Urinary bladder (tissue), 3 donors: ENCODE measurements at regions not wholly inside any gene's neighbourhood (a gene's known extent, or its start where the extent isn't known, plus 50 kb on each side); places are given as distances from the start of the nearest gene placed in this dataset.
"Not testable (repeated sequence)": the region's sequence is repeated elsewhere in the genome, so short reads cannot be mapped to it uniquely, and the experiment has no call there.

ENCODE experiments used
- DNase-seq: peaks from one replicate; pipeline ENCODE4 v3.0.0-alpha.2; 2015; ENCODE audit errors: extremely low spot score
- H3K27ac ChIP-seq: one replicate; pipeline ENCODE4 v1.5.1; 2013; ENCODE audit warnings: low read depth, mild to moderate bottlenecking, moderate library complexity
- H3K36me3 ChIP-seq: one replicate; pipeline ENCODE4 v1.6.1; 2013; ENCODE audit warnings: mild to moderate bottlenecking, moderate library complexity; ENCODE audit not compliant: insufficient read depth
- H3K4me1 ChIP-seq: one replicate; pipeline ENCODE4 v1.6.1; 2013; ENCODE audit warnings: mild to moderate bottlenecking, moderate library complexity; ENCODE audit not compliant: insufficient read depth
- H3K4me3 ChIP-seq: one replicate; pipeline ENCODE4 v1.5.1; 2013; ENCODE audit warnings: low read depth, low read length
- WGBS: extraction: QIAGEN DNeasy Blood & Tissue Kit; methylation state at CpG from one replicate; pipeline ENCODE4 v1.1.7; 2013; 5-methylcytosine and 5-hydroxymethylcytosine counted together
- donor health status: healthy with polysubstance abuse.
- donor health status: healthy.

DNA sequence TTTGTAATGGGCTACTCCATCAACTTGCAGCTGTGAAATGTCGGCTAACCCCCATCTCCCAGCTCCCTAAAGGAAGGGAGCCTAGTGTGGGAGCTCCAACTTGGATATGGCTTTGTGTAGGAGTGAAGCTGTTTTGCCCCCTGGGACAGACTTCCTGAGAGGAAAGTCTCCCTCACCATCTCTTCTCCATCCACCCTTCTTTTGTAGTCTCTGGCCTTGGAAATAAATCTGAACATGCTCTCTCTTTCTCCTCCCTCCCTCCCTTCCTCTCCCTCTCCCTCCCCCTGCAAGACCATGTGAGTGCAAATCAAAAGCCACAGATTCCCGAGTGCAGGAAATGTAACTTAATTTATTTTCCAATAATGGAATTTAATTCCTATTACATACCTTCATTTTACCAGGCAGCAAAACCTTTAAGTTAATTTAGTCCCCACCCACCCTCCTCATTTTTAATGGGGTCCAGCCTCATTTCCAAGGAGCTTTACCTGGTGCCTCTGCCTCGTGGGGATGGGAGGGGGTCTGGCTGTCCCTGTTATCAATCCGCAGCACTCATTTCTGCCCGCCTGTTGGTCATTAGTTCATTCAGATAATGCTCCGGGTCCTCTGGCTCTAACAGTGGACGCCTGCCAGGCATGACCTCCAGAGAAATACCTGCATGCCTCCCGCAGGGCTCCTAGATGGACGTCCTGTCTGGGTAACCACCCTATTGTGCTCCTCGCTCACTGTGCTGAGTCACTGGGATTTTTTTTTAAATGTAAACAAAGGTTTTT lies 122.9 kb upstream of the TAF11L2 start:
- DNase-seq: no peak
- Histone ChIP-seq H3K4me3 (no peak overlapping the region), H3K36me3 (no peaks in the 10 kb centered on the region), H3K27ac (no peak overlapping the region), H3K4me1 (no peaks in the 10 kb centered on the region)
- 71% methylated on average over 10 of the region's 10 CpGs for WGBS

DNA sequence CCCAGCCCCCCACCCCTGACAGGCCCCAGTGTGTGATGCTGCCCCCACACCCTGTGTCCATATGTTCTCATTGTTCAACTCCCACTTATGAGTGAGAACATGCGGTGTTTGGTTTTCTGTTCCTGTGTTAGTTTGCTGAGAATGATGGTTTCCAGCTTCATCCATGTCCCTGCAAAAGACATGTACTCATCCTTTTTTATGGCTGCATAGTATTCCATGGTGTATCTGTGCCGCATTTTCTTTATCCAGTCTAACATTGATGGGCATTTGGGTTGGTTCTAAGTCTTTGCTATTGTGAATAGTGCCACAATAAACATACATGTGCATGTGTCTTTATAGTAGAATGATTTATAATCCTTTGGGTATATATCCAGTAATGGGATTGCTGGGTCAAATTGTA lies 122.1 kb upstream of the TAF11L2 start:
- H3K4me1 ChIP-seq, H3K27ac ChIP-seq: not testable (repeated sequence)
- WGBS: 97% methylated on average over 2 of the region's 2 CpGs

DNA sequence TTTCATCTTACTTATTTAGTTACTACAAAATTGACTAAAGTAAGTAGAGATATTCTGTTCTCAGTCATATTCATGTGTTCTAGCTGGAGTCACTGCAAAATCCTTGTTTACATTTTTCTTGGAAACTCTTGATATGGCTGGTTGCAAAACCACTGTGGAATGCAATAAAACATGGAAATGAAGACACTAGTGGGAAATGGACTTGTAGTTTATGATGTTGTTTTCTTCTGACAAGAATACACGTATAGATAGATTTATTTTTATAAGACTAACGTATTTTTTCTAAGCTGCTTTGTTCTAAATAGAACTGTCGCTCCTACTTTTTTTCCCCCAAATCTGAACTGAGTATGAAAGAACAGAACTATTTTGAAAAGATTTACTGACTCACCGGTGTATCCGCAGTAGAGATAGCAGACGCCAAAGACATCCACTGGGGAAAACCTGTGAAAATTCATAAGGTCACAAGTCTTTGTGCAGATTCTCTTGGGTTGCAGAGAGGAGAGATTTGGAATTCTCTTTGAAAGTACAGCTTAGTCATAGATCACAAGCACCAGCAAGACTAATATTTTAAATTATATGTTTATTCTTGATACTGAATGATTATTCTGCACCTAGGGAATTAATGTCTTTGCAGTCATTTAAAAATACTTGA lies 119.6 kb upstream of the TAF11L2 start:
- 20% methylated on average over 6 of the region's 6 CpGs for WGBS
- no peak for DNase-seq

More for the DNA sequence above, 122.1 kb upstream of the TAF11L2 start:
- not testable (repeated sequence) for DNase-seq, H3K36me3 ChIP-seq, H3K4me3 ChIP-seq

DNA sequence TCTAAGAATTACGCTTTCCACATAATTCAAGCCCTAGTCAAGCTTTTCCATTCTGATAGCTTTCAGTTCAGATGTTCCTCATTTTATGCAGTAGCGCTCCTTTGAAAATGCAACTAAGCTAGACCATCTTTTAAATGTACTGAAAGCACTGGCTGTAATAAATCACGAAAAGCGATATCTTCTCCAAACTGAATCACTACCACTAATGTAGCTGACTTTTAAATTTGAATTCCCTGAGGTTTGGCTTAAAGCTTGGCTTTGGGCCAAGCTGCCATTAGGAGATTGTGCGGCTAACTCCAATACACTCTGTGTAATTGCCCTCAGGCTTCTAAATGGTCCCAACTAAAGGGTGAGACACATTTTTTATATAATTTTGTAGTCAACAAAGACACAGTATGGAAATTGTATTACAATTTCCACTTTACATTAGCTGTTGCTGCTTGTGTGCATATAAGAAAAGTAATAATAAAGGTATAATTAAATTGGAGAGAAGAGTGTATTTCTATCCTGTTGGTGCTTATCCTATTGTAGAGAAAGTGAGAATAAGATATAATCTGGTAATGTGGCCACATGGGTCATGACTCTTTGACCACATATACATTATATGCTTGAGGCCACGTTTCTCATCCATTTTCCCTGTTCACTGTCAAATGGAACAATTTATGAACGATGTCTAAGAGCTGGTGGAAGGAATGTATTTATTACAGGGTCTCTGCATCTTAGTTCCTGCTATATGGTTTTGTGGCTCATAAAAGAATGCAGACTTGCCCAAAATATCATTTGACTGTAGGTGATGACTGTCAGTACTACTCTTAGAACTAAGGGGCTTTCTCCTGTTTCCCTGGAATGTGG lies 118.7 kb upstream of the TAF11L2 start:
- no peak overlapping the region for H3K27ac ChIP-seq
- no peaks in the 10 kb centered on the region for H3K36me3 ChIP-seq
- 44% methylated on average over 7 of the region's 7 CpGs for WGBS
- no peaks in the 10 kb centered on the region for H3K4me1 ChIP-seq
- DNase-seq: no peak
- no peak overlapping the region for H3K4me3 ChIP-seq

More for the DNA sequence above, 119.6 kb upstream of the TAF11L2 start:
- Histone ChIP-seq H3K4me1 (no peaks in the 10 kb centered on the region), H3K4me3 (no peak overlapping the region), H3K36me3 (no peaks in the 10 kb centered on the region), H3K27ac (no peak overlapping the region)

DNA sequence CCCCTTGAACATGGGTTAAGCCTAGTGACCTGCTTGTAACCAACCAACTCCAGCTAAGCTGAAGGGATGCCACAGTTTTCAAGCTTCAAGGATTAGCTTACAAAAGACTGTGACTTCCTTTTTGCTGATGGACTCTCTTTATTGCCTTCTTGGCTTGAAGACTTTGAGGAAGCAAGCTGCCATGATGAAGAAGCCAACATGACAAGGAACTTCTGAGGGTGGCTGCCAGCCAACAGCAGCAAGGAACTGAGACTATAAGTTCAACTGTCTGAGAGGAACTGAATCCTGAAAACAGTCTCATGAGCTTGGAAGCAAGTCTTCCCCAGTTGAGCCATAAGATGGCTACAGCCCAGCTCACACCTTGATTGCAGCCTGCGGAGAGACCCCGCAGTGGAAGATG lies 116.1 kb upstream of the TAF11L2 start:
- 92% methylated on average over 2 of the region's 2 CpGs for WGBS
- H3K27ac ChIP-seq: no peak overlapping the region
- H3K4me1 ChIP-seq: no peaks in the 10 kb centered on the region
- H3K4me3 ChIP-seq: no peak overlapping the region
- no peak for DNase-seq
- no peaks in the 10 kb centered on the region for H3K36me3 ChIP-seq

DNA sequence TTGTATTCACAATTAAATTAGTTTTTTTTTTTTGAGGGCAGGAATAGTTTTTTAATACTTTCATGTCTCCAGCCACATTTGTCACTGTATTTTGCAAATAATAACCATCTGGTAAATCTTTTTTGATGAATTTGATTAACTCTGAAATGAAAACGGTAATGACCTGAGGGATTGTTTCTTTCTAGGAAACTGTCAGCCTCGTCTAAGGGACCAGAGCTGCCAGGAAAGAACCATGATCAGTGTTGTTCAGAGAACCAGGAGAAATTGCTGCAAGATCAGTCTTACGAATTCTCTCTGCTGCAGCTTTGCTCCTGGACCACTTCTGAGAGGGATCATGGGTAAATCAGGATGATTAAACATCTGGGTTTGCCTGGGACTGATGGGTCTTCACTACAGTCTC lies 114.5 kb upstream of the TAF11L2 start:
- no peaks in the 10 kb centered on the region for H3K36me3 ChIP-seq
- WGBS: 67% methylated on average over 3 of the region's 3 CpGs

DNA sequence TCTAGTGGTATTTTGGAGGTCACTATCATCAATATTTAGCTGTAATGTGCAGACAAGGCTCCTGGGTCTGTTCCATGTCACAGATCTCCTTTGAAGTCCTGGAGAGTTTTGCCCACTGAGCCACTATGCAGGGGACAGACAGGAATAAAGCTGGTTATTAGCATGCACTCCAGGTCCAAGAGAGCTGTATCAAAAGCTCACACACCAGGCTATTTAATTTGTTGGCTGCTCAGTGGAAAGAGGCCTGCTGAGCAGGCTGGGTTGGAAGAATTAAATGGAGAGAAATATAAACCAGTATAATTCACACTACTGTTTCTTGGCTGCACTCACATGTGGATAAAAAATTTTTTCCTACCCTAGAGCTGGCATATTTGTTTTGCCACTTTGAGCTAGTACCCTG lies 113.8 kb upstream of the TAF11L2 start:
- Histone ChIP-seq H3K27ac (no peak overlapping the region), H3K36me3 (no peaks in the 10 kb centered on the region), H3K4me3 (no peak overlapping the region), H3K4me1 (no peaks in the 10 kb centered on the region)
- no peak for DNase-seq

More for the DNA sequence above, 114.5 kb upstream of the TAF11L2 start:
- no peaks in the 10 kb centered on the region for H3K4me1 ChIP-seq
- DNase-seq: no peak
- H3K27ac ChIP-seq: no peak overlapping the region
- H3K4me3 ChIP-seq: no peak overlapping the region

DNA sequence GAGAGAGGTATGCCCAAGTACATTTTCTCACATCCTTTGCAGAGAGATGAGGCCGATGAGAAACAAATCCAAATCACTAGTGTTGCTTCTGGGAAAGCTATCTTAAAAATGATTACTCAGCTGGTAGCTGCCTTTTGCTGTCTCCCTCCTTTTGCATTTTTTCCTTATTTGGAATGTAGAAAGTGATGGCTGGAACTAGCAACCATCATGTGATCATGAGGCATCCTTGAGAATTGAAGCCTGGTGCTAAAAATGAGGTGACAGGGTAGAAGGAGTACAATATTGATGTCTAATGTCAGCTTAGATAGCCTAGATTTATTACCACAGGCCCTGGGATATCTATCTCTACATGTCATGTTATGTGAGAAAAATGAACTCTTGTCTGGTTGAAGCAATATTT lies 109.3 kb upstream of the TAF11L2 start:
- Histone ChIP-seq H3K36me3 (no peaks in the 10 kb centered on the region), H3K4me3 (no peak overlapping the region), H3K27ac (no peak overlapping the region), H3K4me1 (no peaks in the 10 kb centered on the region)
- WGBS: 98% methylated on average over 1 of the region's 1 CpG
- no peak for DNase-seq

DNA sequence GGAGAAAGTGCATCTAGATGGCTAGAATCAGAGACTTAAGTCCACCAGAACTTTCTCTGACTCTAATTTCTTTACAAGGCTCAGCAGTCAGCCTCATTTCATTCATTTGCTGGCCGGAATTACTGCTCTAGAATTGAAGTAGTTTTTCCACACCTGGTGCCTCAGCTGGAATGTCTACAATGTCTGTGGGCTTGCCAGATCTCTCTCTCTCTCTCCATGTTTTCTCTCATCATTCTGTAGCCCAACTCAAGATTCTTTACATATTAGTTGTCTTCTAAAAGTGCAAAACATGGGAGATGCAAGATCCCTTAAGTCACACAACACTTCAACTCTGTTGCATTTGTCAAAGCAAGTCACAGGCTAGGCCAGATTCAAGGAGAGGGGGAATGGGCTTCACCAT lies 103.9 kb upstream of the TAF11L2 start:
- 95% methylated on average over 1 of the region's 1 CpG for WGBS
- Histone ChIP-seq H3K27ac (no peak overlapping the region), H3K4me3 (no peak overlapping the region), H3K4me1 (no peaks in the 10 kb centered on the region), H3K36me3 (peaks cover 1% of the 10 kb centered on the region)
- no peak for DNase-seq

DNA sequence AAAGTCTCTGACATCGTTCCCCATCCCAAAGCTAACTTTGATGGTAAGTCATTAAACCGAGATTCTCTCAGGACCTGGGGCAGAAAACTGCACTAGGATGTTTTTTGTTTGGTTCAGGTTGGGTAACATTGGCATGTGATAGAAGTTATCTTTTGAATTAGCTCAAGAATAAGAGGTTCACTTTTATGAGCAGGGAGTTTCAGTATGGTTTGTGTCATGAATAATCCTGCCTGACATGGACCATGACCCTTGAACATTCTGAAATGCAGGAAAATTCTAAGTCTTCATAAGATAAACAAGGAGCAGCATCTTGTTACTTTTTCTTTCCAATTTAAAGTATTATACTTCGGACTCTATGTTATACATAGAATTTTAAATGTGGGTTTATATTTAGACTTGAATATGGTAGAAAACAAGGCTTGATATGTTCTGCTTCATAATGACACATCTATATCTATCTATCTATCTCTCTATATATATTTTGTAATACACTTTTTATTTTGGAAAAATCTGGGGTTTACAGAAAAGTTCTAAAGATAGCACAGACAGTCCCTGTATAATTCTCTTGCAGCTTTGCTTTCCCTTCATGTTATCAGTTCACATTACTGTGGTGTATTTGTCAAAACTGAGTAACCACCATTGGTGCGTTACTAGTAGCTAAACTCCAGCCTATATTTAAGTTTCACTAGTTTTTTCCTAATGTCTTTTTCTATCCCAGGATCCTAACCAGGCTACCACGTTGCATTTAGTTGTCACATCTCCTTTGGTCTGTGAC lies 102.7 kb upstream of the TAF11L2 start:
- H3K36me3 ChIP-seq: peaks cover 1% of the 10 kb centered on the region
- WGBS: 35% methylated on average over 5 of the region's 5 CpGs
- no peak overlapping the region for H3K27ac ChIP-seq
- H3K4me1 ChIP-seq: no peaks in the 10 kb centered on the region
- DNase-seq: no peak
- H3K4me3 ChIP-seq: no peak overlapping the region

DNA sequence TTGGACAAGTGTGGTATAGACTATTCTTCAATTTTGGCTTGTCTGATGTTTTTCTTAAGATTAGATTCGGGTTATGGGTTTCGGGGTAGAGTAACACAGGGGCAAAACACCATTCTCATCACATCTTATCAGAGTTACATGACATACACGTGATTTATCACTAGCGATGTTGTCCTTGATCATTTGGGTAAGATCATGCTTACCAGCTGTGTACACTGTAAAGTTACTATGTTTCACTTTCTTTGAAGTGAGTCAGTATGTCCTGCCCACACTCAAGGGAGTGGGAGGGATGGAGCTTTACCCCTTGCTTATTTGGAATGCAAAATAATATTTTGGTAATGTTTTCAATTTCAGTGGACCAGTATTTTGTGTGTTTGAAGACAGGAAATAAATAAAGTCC lies 101.8 kb upstream of the TAF11L2 start:
- no peak overlapping the region for H3K27ac ChIP-seq
- no peak overlapping the region for H3K4me3 ChIP-seq
- 64% methylated on average over 4 of the region's 4 CpGs for WGBS
- H3K4me1 ChIP-seq: no peaks in the 10 kb centered on the region
- H3K36me3 ChIP-seq: peaks cover 1% of the 10 kb centered on the region
- no peak for DNase-seq

DNA sequence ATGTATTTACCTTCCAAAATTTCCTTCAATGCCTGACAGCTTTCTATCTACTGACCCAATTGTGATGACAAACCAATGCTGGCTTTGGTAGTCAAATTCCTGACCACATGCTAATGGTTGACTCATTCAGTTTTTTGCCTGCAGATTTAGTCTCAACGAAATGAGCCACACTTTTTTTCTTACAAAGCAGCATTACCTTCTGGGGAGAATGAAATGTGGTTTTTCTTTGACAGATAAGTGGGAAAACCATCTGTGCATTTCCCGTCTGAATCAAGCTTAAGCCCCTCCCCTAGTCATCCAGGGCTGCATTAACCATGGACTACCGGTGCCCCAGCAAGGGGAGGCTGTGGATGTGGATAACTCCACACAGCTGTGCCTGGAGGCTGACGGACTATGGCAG lies 99.6 kb upstream of the TAF11L2 start:
- no peak for DNase-seq
- 52% methylated on average over 4 of the region's 4 CpGs for WGBS
- no peaks in the 10 kb centered on the region for H3K4me1 ChIP-seq
- H3K27ac ChIP-seq: no peak overlapping the region
- no peak overlapping the region for H3K4me3 ChIP-seq
- peaks cover 1% of the 10 kb centered on the region for H3K36me3 ChIP-seq
